ENCODE measurements at regions not wholly inside any gene's neighbourhood (a gene's known extent, or its start where the extent isn't known, plus 50 kb on each side); places are given as distances from the start of the nearest gene placed in this dataset.

GRCh38 chr2:79259296-79259695, 99.7 kb upstream of the REG3A start:
- no peak for TF ChIP-seq BRCA1 (IDR thresholded peaks at IDR 0.05; ENCODE audit: low read depth, low read length)
- no peak for TF ChIP-seq CTCF (IDR thresholded peaks at IDR 0.05; ENCODE audit: control extremely low read depth in 1 of 3, insufficient read depth in 1 of 3, low read depth in 1 of 3, low read length in 3 of 3)
- TF ChIP-seq POLR2A (IDR thresholded peaks at IDR 0.05; ENCODE audit: control extremely low read depth in 1 of 2, low read depth in 2 of 2, low read length in 2 of 2): no peak

Data from H1 (cell line).